OCI-M2 (cell line): ENCODE measurements at regions not wholly inside any gene's neighbourhood (a gene's known extent, or its start where the extent isn't known, plus 50 kb on each side); places are given as distances from the start of the nearest gene placed in this dataset.

ENCODE experiments used
- DNase-seq: peaks from one replicate; lab custom pipeline; 2025; ENCODE audit not compliant: unreplicated experiment; lab: John Stamatoyannopoulos, UW

DNA sequence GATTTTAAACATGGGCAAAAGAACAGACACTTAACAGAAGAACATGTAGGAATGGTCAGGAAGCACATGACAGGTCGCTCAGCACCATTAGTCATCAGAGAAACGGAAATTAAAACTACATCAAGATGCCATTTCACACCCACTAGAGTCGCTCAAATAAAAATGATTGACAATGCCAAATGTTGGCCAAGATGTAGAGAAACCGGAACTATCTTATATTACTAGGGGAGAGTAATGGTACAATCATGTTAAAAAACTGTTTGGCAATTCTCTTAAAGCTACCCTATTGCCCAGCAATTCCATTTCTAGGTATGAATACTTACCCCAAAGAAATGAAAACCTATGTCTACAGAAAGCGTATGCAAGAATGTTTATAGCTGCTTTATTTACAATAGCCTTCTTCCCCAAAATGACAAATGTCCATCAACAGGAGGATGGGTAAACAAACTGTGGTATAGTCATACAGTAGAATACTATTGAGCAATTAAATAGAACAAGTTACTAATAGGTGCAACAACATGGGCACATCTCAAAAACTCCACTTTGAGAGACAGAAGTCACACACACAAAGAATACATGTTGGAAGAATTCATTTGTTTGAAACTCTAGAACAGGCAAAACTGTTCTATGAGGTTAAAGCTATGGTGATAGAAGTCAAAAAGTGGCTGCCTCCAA lies 92.8 kb downstream of the ETS2 start:
- DNase-seq = no peak

GRCh38 chr21:38897532-38898421 lies 92.0 kb downstream of the ETS2 start:
- DNase-seq = no peak

- DNase-seq = no peak
Measured at GRCh38 chr21:38894899-38895298, 89.2 kb downstream of the ETS2 start.

- DNase-seq = no peak
Measured at GRCh38 chr21:38888991-38889561, 83.3 kb downstream of the ETS2 start.

DNA sequence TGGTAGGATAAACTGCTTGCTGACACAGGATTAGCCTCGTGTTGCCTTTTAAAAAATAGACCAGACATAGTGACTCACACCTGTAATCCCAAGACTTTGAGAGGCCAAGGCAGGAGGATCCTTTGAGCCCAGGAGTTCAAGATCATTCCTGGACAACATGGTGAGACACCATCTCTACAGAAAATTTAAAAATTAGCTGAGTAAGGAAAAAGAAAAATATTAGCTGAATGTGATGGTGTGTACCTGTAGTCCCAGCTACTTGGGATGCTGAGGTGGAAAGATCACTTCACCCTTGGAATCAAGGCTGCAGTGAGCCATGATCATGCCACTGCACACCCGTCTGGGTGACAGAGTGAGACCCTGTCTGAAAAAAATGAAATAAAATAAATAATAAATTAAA lies 82.0 kb downstream of the ETS2 start:
- DNase-seq = no peak

DNA sequence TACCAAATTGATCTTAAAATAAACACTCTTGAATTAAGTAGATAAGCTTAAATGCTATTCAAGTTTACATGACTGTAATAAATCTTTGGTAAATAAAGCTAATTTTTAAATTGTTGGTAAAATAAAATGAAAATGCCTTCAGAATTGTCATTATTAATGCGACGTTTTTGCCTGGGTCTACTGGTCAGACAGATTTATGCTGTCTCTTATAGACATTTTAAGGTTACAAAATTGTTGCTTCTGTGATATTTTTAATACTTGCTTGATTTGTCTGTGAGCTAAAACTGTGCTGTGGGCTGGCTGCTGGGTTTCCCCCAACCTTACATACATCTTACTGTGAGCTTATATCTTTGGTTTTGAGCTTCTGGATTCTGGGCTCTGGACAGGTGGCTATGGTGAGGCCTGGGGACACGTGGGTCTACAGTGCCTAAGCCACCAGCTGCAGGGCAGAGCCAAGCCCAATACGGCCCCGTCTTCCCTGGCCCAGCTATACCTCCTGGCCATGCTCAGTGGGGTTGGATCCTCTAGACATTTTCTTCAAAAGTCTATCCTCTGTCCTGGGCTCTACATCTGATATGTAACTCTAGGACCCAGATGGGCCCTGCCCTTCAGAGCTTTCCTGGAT lies 81.4 kb downstream of the ETS2 start:
- DNase-seq = no peak

DNA sequence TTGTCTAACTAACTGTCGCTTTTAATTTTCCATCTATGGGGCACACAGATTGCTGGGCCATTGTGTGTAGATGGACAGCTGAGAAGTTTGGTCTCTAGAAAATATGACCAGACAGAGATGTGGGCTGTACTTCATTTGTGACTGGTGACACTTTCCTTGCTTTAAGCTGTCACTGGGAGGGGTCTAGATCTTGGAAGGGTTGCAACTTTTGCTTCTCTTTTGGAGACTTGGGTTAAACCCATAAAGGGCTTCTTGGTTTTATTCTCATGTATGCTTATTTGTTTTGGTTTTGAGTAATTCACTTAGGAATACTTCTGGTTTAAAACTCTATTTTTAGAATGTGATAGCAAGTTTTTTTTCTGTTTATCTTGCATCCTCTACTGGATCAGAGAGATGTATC lies 80.2 kb downstream of the ETS2 start:
- no peak for DNase-seq

GRCh38 chr21:38884440-38884839 lies 78.7 kb downstream of the ETS2 start:
- DNase-seq = no peak

DNA sequence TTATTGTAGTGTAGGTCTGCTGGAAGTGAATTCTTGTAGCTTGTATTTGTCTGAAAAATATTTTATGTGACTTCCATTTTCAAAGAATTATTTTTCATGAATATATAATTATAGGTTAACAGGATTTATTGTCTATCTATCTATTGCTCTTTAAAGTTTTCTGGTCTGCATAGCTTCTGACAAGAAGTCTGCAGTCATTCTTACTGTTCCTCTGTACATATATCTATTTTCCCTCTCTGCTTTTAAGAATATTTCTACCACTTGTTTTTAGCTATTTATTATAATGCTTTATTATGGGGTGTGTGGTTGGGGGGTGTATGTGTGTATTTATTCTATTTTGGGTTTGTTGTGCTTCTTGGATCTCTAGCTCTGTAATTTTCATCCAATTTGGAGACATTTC lies 77.4 kb downstream of the ETS2 start:
- no peak for DNase-seq

DNA sequence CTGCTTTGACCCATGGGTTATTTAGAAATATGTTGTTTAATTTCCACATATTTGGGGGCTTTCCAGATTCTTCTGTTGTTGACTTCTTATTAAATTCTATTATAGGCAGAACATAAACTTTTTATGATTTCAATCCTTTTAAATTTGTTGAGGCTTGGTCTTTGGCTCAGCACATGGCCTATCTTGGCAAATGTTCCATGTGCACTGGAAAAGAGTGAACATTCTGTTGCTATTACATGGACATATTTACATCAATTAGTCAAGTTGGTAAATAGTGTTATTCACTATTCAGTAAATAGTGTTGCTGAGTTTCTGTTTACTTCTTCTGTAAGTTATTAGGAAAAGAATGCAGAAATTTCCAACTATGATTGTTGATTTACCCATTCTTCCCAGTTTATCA lies 75.4 kb downstream of the ETS2 start:
- no peak for DNase-seq

- DNase-seq = no peak
Measured at GRCh38 chr21:38880577-38880966, 74.8 kb downstream of the ETS2 start.

DNA sequence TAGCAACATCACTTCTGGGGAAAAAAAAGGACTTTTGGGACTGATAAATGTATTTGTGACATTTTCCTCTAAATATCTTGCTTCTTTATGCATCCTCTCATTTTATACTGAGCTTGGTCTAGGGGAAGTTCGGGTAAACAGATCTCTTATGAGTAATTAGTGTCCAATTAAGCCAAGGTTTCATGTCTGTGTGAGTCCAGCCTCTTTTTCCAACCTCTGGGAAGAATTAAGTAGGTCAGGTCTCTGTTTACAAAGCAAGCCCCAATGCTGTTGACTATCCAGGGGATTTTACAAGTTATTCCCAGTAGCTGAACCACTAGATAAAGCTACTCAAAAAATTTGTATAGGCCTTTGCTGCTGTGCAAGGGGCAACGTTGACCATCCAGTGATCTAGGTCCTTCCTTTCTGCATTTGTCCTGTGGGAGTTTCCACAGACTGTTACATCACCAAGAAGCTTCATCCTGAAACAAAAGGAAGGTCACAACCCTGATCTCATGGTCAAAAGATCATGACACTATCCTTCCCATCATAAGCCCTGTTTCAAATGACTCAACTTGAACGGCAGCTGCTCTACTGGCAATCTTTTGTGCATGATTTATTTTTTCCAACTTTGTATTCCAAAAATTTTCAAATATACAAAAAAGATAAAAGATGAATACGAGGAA lies 74.3 kb downstream of the ETS2 start:
- no peak for DNase-seq

DNA sequence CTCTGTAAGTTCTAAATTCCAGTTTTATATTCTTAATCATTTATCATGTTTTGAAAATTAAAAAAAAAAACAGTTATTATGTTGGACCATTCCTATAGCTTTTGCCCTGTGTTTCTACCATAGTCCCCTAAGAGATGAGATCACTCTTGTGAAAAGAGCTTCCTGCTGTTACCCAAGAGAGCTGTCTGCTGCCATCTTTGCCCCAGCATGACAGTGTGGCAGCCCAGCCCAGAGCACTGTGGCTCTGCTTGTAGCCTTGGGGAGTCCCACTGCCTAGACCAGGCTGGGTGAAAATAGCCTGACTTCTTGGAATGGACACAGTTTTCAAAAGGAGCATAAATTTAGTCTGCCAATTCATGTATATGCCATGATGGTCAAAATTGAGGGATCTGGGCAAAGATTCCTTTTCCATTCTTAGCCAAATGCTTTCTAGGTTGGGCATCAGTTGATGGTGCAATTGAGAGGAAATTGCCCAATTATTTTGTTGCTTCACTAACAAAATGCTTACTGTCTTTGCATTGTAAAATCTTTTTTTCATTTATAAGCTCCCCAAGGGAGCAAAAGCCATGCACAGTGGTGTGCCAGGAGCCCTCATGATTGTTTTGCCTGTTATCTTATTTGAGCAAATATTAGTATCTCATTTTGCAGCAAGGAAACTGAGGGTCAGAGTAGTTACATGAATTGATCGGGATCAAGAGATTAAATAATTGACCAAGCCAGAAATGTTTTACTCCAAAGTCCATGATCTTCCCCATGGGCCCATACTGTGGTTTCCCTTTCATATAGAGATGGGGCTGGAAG lies 72.8 kb downstream of the ETS2 start:
- no peak for DNase-seq

GRCh38 chr21:38875694-38876492 lies 70.2 kb downstream of the ETS2 start:
- DNase-seq = no peak
